GM23248 (cell line): ENCODE measurements at regions not wholly inside any gene's neighbourhood (a gene's known extent, or its start where the extent isn't known, plus 50 kb on each side); places are given as distances from the start of the nearest gene placed in this dataset.
"Not testable (repeated sequence)": the region's sequence is repeated elsewhere in the genome, so short reads cannot be mapped to it uniquely, and the experiment has no call there.

ENCODE experiments used
- DNase-seq: peaks from one replicate; pipeline ENCODE4 v3.0.0-alpha.2; 2015
- H2AFZ ChIP-seq: fragments of 200-600 bp; sonication (generic); 2 replicates; pipeline ENCODE4 v1.6.1; 2016; ENCODE audit warnings: antibody characterized with exemption
- H3F3A ChIP-seq: fragments of 200-600 bp; sonication (generic); 2 replicates; pipeline ENCODE4 v1.6.1; 2016; ENCODE audit warnings: mild to moderate bottlenecking, antibody characterized with exemption, mixed run types; ENCODE audit not compliant: insufficient read depth
- H3K27ac ChIP-seq: fragments of 200-600 bp; sonication (generic); 2 replicates; pipeline ENCODE4 v1.5.1; 2016; ENCODE audit warnings: mild to moderate bottlenecking
- H3K27me3 ChIP-seq: fragments of 200-600 bp; sonication (generic); replicated peaks from 2 replicates; pipeline ENCODE4 v1.6.1; 2016; ENCODE audit warnings: mild to moderate bottlenecking; ENCODE audit not compliant: insufficient read depth
- H3K36me3 ChIP-seq: fragments of 200-600 bp; sonication (generic); 2 replicates; pipeline ENCODE4 v1.6.1; 2016; ENCODE audit warnings: low read depth, mild to moderate bottlenecking
- H3K4me1 ChIP-seq: fragments of 200-600 bp; sonication (generic); 2 replicates; pipeline ENCODE4 v1.6.1; 2016; ENCODE audit warnings: mild to moderate bottlenecking; ENCODE audit not compliant: insufficient read depth
- H3K4me2 ChIP-seq: fragments of 200-600 bp; sonication (generic); one replicate; pipeline ENCODE4 v1.6.1; 2016; ENCODE audit warnings: mild to moderate bottlenecking; ENCODE audit not compliant: unreplicated experiment
- H3K4me3 ChIP-seq: fragments of 200-600 bp; sonication (generic); 2 replicates; pipeline ENCODE4 v1.5.1; 2016; ENCODE audit warnings: mild to moderate bottlenecking
- H3K79me2 ChIP-seq: fragments of 200-600 bp; sonication (generic); 2 replicates; pipeline ENCODE4 v1.6.1; 2016; ENCODE audit warnings: mild to moderate bottlenecking; ENCODE audit not compliant: insufficient read depth
- H3K9ac ChIP-seq: fragments of 200-600 bp; sonication (generic); 2 replicates; pipeline ENCODE4 v1.6.1; 2016; ENCODE audit warnings: mild to moderate bottlenecking
- H3K9me2 ChIP-seq: fragments of 200-600 bp; sonication (generic); 2 replicates; pipeline ENCODE4 v1.6.1; 2016; ENCODE audit warnings: mixed run types, mild to moderate bottlenecking, moderate library complexity; ENCODE audit not compliant: insufficient read depth
- H3K9me3 ChIP-seq: fragments of 200-600 bp; sonication (generic); one replicate; pipeline ENCODE4 v1.6.1; 2017; ENCODE audit warnings: low read depth
- H4K20me1 ChIP-seq: fragments of 200-600 bp; sonication (generic); 2 replicates; pipeline ENCODE4 v1.6.0; 2016; ENCODE audit not compliant: insufficient read depth
- EZH2 ChIP-seq: fragments of 200-600 bp; sonication (generic); IDR thresholded peaks from 2 replicates; pipeline ENCODE4 v1.6.1; 2018; ENCODE audit warnings: antibody characterized with exemption, mild to moderate bottlenecking; ENCODE audit not compliant: insufficient read depth, poor library complexity, severe bottlenecking
- EZH2phosphoT487 ChIP-seq: fragments of 200-600 bp; sonication (generic); IDR thresholded peaks from 2 replicates; pipeline ENCODE4 v1.6.1; 2018; ENCODE audit warnings: antibody characterized with exemption, moderate library complexity, mild to moderate bottlenecking, low read depth; ENCODE audit not compliant: insufficient read depth
- WGBS, 2 experiments: methylation state at CpG; one replicate each; pipeline ENCODE4 v1.1.6; 2015 to 2017; ENCODE audit warnings: low lambda C conversion rate in 2 of 2, low coverage in 1 of 2; ENCODE audit errors: missing lambda C conversion rate in 2 of 2; 5-methylcytosine and 5-hydroxymethylcytosine counted together
- in situ Hi-C: fragments of 300-500 bp; cut with MboI; formaldehyde crosslinking; loops from 2 replicates; pipeline ENCODE4 v1.15.0; 2020

GRCh38 chr6:117791012-117791411 is 115.7 kb downstream of the NUS1 start:
- Histone ChIP-seq H3K27me3 (no peaks in the 10 kb centered on the region), H3K9ac (no peak overlapping the region), H4K20me1 (no peaks in the 10 kb centered on the region), H2AFZ (no peak overlapping the region), H3K4me1 (no peaks in the 10 kb centered on the region), H3K9me2 (no peaks in the 10 kb centered on the region), H3K4me2 (no peak overlapping the region), H3K79me2 (no peaks in the 10 kb centered on the region), H3K9me3 (no peaks in the 10 kb centered on the region), H3F3A (no peaks in the 10 kb centered on the region), H3K36me3 (no peaks in the 10 kb centered on the region), H3K4me3 (no peak overlapping the region), H3K27ac (no peak overlapping the region)
- WGBS, 2 experiments = 23 to 25% methylated on average over 3 of the region's 3 CpGs
- in situ Hi-C loops = no loop called here
- no peak for TF ChIP-seq EZH2
- no peak for TF ChIP-seq EZH2phosphoT487
- no peak for DNase-seq

GRCh38 chr6:117795234-117795633 is 111.8 kb upstream of the SLC35F1 start:
- Histone ChIP-seq H2AFZ (no peak overlapping the region), H3K36me3 (no peaks in the 10 kb centered on the region), H3K4me3 (no peak overlapping the region), H3F3A (no peaks in the 10 kb centered on the region), H3K79me2 (no peaks in the 10 kb centered on the region), H3K4me1 (no peaks in the 10 kb centered on the region), H3K4me2 (no peak overlapping the region), H3K27ac (no peak overlapping the region), H4K20me1 (no peaks in the 10 kb centered on the region), H3K9me2 (no peaks in the 10 kb centered on the region), H3K9ac (no peak overlapping the region), H3K27me3 (no peaks in the 10 kb centered on the region), H3K9me3 (no peaks in the 10 kb centered on the region)
- WGBS, 2 experiments = 7 to 13% methylated on average over 1 of the region's 1 CpG
- no peak for DNase-seq
- TF ChIP-seq EZH2phosphoT487 (no peak), EZH2 (no peak)
- in situ Hi-C loops = no loop called here

- H3K27me3 ChIP-seq, H3K79me2 ChIP-seq, H3K9ac ChIP-seq, H3K4me3 ChIP-seq, H3K9me2 ChIP-seq, in situ Hi-C loops, H4K20me1 ChIP-seq, H3K9me3 ChIP-seq, H3K36me3 ChIP-seq, H3K27ac ChIP-seq, H3F3A ChIP-seq, H3K4me1 ChIP-seq, DNase-seq, H2AFZ ChIP-seq, H3K4me2 ChIP-seq: not testable (repeated sequence)
- 61 to 68% methylated on average over 2 of the region's 2 CpGs for WGBS, 2 experiments
These were observed 108.2 kb upstream of the SLC35F1 start for GRCh38 chr6:117798819-117799218.

- Histone ChIP-seq H3K79me2 (no peaks in the 10 kb centered on the region), H3K4me3 (no peak overlapping the region), H3K4me1 (no peaks in the 10 kb centered on the region), H3K27me3 (no peaks in the 10 kb centered on the region), H3K9me3 (no peaks in the 10 kb centered on the region), H3F3A (no peaks in the 10 kb centered on the region), H3K4me2 (no peak overlapping the region), H3K27ac (no peak overlapping the region), H4K20me1 (no peaks in the 10 kb centered on the region), H3K36me3 (no peaks in the 10 kb centered on the region), H3K9ac (no peak overlapping the region), H3K9me2 (no peaks in the 10 kb centered on the region), H2AFZ (no peak overlapping the region)
- in situ Hi-C loops = no loop called here
- DNase-seq = no peak
- TF ChIP-seq EZH2 = no peak
- no peak for TF ChIP-seq EZH2phosphoT487
- 2 to 7% methylated on average over 5 to 6 of the region's 6 CpGs for WGBS, 2 experiments
These were observed 96.8 kb upstream of the SLC35F1 start for GRCh38 chr6:117810269-117810668.

- no peak overlapping the region for H3K4me3 ChIP-seq
- no peaks in the 10 kb centered on the region for H3K9me2 ChIP-seq
- H3K4me2 ChIP-seq = no peak overlapping the region
- 30 to 34% methylated on average over 5 of the region's 5 CpGs for WGBS, 2 experiments
- H3K79me2 ChIP-seq = no peaks in the 10 kb centered on the region
- H3K36me3 ChIP-seq = no peaks in the 10 kb centered on the region
- no peak for DNase-seq
- H3K9ac ChIP-seq = no peak overlapping the region
- no peak for TF ChIP-seq EZH2phosphoT487
- TF ChIP-seq EZH2 = no peak
- H3K27ac ChIP-seq = no peak overlapping the region
- no peaks in the 10 kb centered on the region for H3K27me3 ChIP-seq
- H2AFZ ChIP-seq = no peak overlapping the region
- no peaks in the 10 kb centered on the region for H3K4me1 ChIP-seq
- H3K9me3 ChIP-seq = no peaks in the 10 kb centered on the region
- H3F3A ChIP-seq = no peaks in the 10 kb centered on the region
- H4K20me1 ChIP-seq = no peaks in the 10 kb centered on the region
- in situ Hi-C loops = no loop called here
These were observed 89.6 kb upstream of the SLC35F1 start for GRCh38 chr6:117817499-117817898.
